HEK293T (cell line): ENCODE measurements at regions not wholly inside any gene's neighbourhood (a gene's known extent, or its start where the extent isn't known, plus 50 kb on each side); places are given as distances from the start of the nearest gene placed in this dataset.
A peak's percentile ranks its signal among the peaks of the same experiment; 100 is the strongest.

Experiments used
- CTCF ChIA-PET: fragments of 350-600 bp; formaldehyde crosslinking; extraction: SDS; loops from one replicate; lab custom pipeline; 2021; ENCODE audit warnings: antibody characterized with exemption, inconsistent platforms; lab: Yijun Ruan, JAX
- POLR2A ChIA-PET: fragments of 350-600 bp; formaldehyde crosslinking; extraction: SDS; loops from one replicate; lab custom pipeline; 2020; ENCODE audit warnings: antibody characterized with exemption, inconsistent platforms; lab: Yijun Ruan, JAX
- DNase-seq: peaks from one replicate; pipeline ENCODE4 v3.0.0; 2012; ENCODE audit warnings: mixed read lengths; ENCODE audit errors: extremely low spot score
- ARNT ChIP-seq: fragments of 450-650 bp; IDR thresholded peaks from 2 replicates; pipeline ENCODE4 v1.6.1; 2017; ENCODE audit warnings: mild to moderate bottlenecking
- BHLHE40 ChIP-seq: fragments of 450-650 bp; IDR thresholded peaks from 2 replicates; pipeline ENCODE4 v1.6.1; 2016; ENCODE audit warnings: mild to moderate bottlenecking, moderate library complexity, borderline replicate concordance
- CTBP1 ChIP-seq: fragments of 450-650 bp; IDR thresholded peaks from 2 replicates; pipeline ENCODE4 v1.6.1; 2016; ENCODE audit warnings: borderline replicate concordance
- ELF4 ChIP-seq: fragments of 450-650 bp; IDR thresholded peaks from 2 replicates; pipeline ENCODE4 v1.6.1; 2017; ENCODE audit warnings: antibody characterized with exemption
- FOXA1 ChIP-seq: fragments of 450-650 bp; IDR thresholded peaks from 2 replicates; pipeline ENCODE4 v1.6.1; 2016; ENCODE audit warnings: mild to moderate bottlenecking
- FOXK2 ChIP-seq: fragments of 450-650 bp; IDR thresholded peaks from 2 replicates; pipeline ENCODE4 v1.6.1; 2016; ENCODE audit warnings: mild to moderate bottlenecking
- FOXM1 ChIP-seq: fragments of 450-650 bp; IDR thresholded peaks from 2 replicates; pipeline ENCODE4 v1.6.1; 2017; ENCODE audit warnings: mild to moderate bottlenecking, borderline replicate concordance
- HDGF ChIP-seq: fragments of 450-650 bp; IDR thresholded peaks from 2 replicates; pipeline ENCODE4 v1.6.1; 2017; ENCODE audit warnings: antibody characterized with exemption, borderline replicate concordance
- L3MBTL2 ChIP-seq: fragments of 450-650 bp; conservative IDR thresholded peaks from 2 replicates; pipeline ENCODE4 v1.6.1; 2016; ENCODE audit warnings: mild to moderate bottlenecking
- LEF1 ChIP-seq: fragments of 450-650 bp; IDR thresholded peaks from 2 replicates; pipeline ENCODE4 v1.6.1; 2017; ENCODE audit warnings: mild to moderate bottlenecking, borderline replicate concordance
- NFRKB ChIP-seq: fragments of 450-650 bp; IDR thresholded peaks from 2 replicates; pipeline ENCODE4 v1.6.1; 2016; ENCODE audit warnings: mild to moderate bottlenecking, moderate library complexity
- PKNOX1 ChIP-seq: fragments of 450-650 bp; IDR thresholded peaks from 2 replicates; pipeline ENCODE4 v1.6.1; 2016
- SP1 ChIP-seq: fragments of 450-650 bp; IDR thresholded peaks from 2 replicates; pipeline ENCODE4 v1.6.1; 2017
- SUZ12 ChIP-seq: fragments of 450-650 bp; IDR thresholded peaks from 2 replicates; pipeline ENCODE4 v1.6.1; 2016; ENCODE audit warnings: mild to moderate bottlenecking
- TARDBP ChIP-seq: fragments of 450-650 bp; IDR thresholded peaks from 2 replicates; pipeline ENCODE4 v1.6.1; 2016
- ZNF384 ChIP-seq: fragments of 450-650 bp; IDR thresholded peaks from 2 replicates; pipeline ENCODE4 v1.6.1; 2016

- CTCF ChIA-PET = no interaction called here
- no peak for TF ChIP-seq LEF1
- no peak for TF ChIP-seq SUZ12
- no peak for TF ChIP-seq SP1
- TF ChIP-seq ZNF384 = no peak
- TF ChIP-seq PKNOX1 = no peak
- TF ChIP-seq FOXK2 = no peak
- no peak for TF ChIP-seq ELF4
- TF ChIP-seq L3MBTL2 = no peak
- TF ChIP-seq CTBP1 = no peak
- TF ChIP-seq FOXA1 = no peak
- TF ChIP-seq NFRKB = no peak
- no peak for TF ChIP-seq TARDBP
- no peak for TF ChIP-seq FOXM1
- no peak for TF ChIP-seq ARNT
- no peak for TF ChIP-seq HDGF
- TF ChIP-seq BHLHE40 = no peak
- POLR2A ChIA-PET = no interaction called here
- DNase-seq = no peak
These were observed 86.2 kb upstream of the PCDH10 start for GRCh38 chr4:133062851-133063250.

GRCh38 chr4:133068083-133068482 is 81.0 kb upstream of the PCDH10 start:
- no peak for DNase-seq
- CTCF ChIA-PET = no interaction called here
- TF ChIP-seq FOXA1 (no peak), CTBP1 (no peak), LEF1 (no peak), SUZ12 (no peak), HDGF (no peak)

GRCh38 chr4:133081246-133081645 is 67.8 kb upstream of the PCDH10 start:
- no peak for TF ChIP-seq ZNF384
- no peak for TF ChIP-seq NFRKB
- no peak for TF ChIP-seq FOXM1
- TF ChIP-seq PKNOX1 = no peak
- TF ChIP-seq L3MBTL2 = no peak
- no peak for TF ChIP-seq SUZ12
- TF ChIP-seq LEF1 = no peak
- no peak for TF ChIP-seq SP1
- no peak for TF ChIP-seq ELF4
- TF ChIP-seq FOXA1 = no peak
- TF ChIP-seq FOXK2 = no peak
- TF ChIP-seq TARDBP = no peak
- peak; percentile 9 for DNase-seq
- ChIA-PET CTCF (interaction anchor here (0.5 kb wide), 1 partner anchor 97 kb away, joined by 3 read pairs; no protein-coding TSS in a partner anchor), POLR2A (no interaction called here)

More at GRCh38 chr4:133068083-133068482, 81.0 kb upstream of the PCDH10 start:
- POLR2A ChIA-PET = no interaction called here

- no peak for DNase-seq
- CTCF ChIA-PET = no interaction called here
- TF ChIP-seq CTBP1 (no peak), TARDBP (no peak), ARNT (no peak), BHLHE40 (no peak), FOXM1 (no peak), L3MBTL2 (no peak), ELF4 (no peak), PKNOX1 (no peak)
- POLR2A ChIA-PET = no interaction called here
These were observed 64.7 kb upstream of the PCDH10 start for GRCh38 chr4:133084421-133084820.

- DNase-seq = no peak
- ChIA-PET CTCF (no interaction called here), POLR2A (no interaction called here)
- no peak for TF ChIP-seq FOXA1
- no peak for TF ChIP-seq BHLHE40
- TF ChIP-seq PKNOX1 = no peak
- no peak for TF ChIP-seq FOXM1
- no peak for TF ChIP-seq LEF1
- no peak for TF ChIP-seq TARDBP
- no peak for TF ChIP-seq CTBP1
- no peak for TF ChIP-seq FOXK2
These were observed 53.5 kb upstream of the PCDH10 start for GRCh38 chr4:133095591-133095990.

- DNase-seq = no peak
- TF ChIP-seq TARDBP (no peak), L3MBTL2 (no peak), HDGF (no peak), FOXA1 (no peak), ELF4 (no peak), LEF1 (no peak), SP1 (no peak), BHLHE40 (no peak)
- ChIA-PET POLR2A (no interaction called here), CTCF (no interaction called here)
These were observed 52.1 kb upstream of the PCDH10 start for GRCh38 chr4:133096972-133097371.
